WTC11 (cell line): ENCODE measurements at regions not wholly inside any gene's neighbourhood (a gene's known extent, or its start where the extent isn't known, plus 50 kb on each side); places are given as distances from the start of the nearest gene placed in this dataset.

Source experiments
- ATAC-seq: fragments of 200-7000 bp; cut with Tn5 transposase; 2 replicates; pipeline ENCODE4 v1.10.0; 2021; ENCODE audit warnings: mild to moderate bottlenecking, moderate library complexity
- CTCF ChIA-PET: fragments of 300-600 bp; sonication (Branson Sonifier 250); formaldehyde crosslinking; loops from one replicate; lab custom pipeline; 2021; ENCODE audit warnings: antibody characterized with exemption; lab: Charles Lee
- POLR2A ChIA-PET: fragments of 350-600 bp; sonication (Branson Sonifier 250); formaldehyde crosslinking; loops from one replicate; lab custom pipeline; 2021; ENCODE audit warnings: antibody characterized with exemption; lab: Charles Lee
- DNase-seq: peaks from one replicate; pipeline ENCODE4 v3.0.0; 2021; ENCODE audit warnings: low spot score
- H3K27ac Mint-ChIP-seq: 2 replicates; pipeline ENCODE4 v1.8.0; 2021; ENCODE audit warnings: mixed read lengths
- H3K27me3 Mint-ChIP-seq: 2 replicates; pipeline ENCODE4 v1.8.0; 2021; ENCODE audit warnings: low read depth, mild to moderate bottlenecking, moderate library complexity, mixed read lengths
- H3K36me3 Mint-ChIP-seq: 2 replicates; pipeline ENCODE4 v1.8.0; 2021; ENCODE audit warnings: mixed read lengths
- H3K4me1 Mint-ChIP-seq: 2 replicates; pipeline ENCODE4 v1.8.0; 2022; ENCODE audit warnings: mixed read lengths
- H3K4me3 Mint-ChIP-seq: 2 replicates; pipeline ENCODE4 v1.8.0; 2021; ENCODE audit warnings: mild to moderate bottlenecking, moderate library complexity, mixed read lengths
- H3K9me3 Mint-ChIP-seq: 2 replicates; pipeline ENCODE4 v1.8.0; 2021; ENCODE audit warnings: mixed read lengths
- AR ChIP-seq: fragments of 250-450 bp; sonication (Bioruptor Pico); IDR thresholded peaks from 2 replicates; pipeline ENCODE4 v1.9.0; 2021; ENCODE audit warnings: mild to moderate bottlenecking
- ATF3 ChIP-seq: sonication (generic); formaldehyde crosslinking; conservative IDR thresholded peaks from 2 replicates; pipeline ENCODE4 v1.8.1; 2022; ENCODE audit warnings: mild to moderate bottlenecking, missing genetic modification reagents
- IRF2 ChIP-seq: sonication (generic); formaldehyde crosslinking; IDR thresholded peaks from 2 replicates; pipeline ENCODE4 v1.8.0; 2022; ENCODE audit warnings: low read depth, missing genetic modification reagents, borderline replicate concordance
- JUN ChIP-seq: sonication (generic); formaldehyde crosslinking; IDR thresholded peaks from 2 replicates; pipeline ENCODE4 v1.8.0; 2023; ENCODE audit warnings: mild to moderate bottlenecking, missing genetic modification reagents
- KAT7 ChIP-seq: sonication (generic); formaldehyde crosslinking; IDR thresholded peaks from 2 replicates; pipeline ENCODE4 v1.8.1; 2023; ENCODE audit warnings: missing genetic modification reagents, mild to moderate bottlenecking, borderline replicate concordance
- MAX ChIP-seq: sonication (generic); formaldehyde crosslinking; IDR thresholded peaks from 2 replicates; pipeline ENCODE4 v1.8.0; 2022; ENCODE audit warnings: mild to moderate bottlenecking, missing genetic modification reagents
- NFYB ChIP-seq: sonication (generic); formaldehyde crosslinking; conservative IDR thresholded peaks from 2 replicates; pipeline ENCODE4 v1.8.0; 2022; ENCODE audit warnings: low read depth, missing genetic modification reagents
- NR2C2 ChIP-seq: sonication (generic); formaldehyde crosslinking; IDR thresholded peaks from 2 replicates; pipeline ENCODE4 v1.8.0; 2022; ENCODE audit warnings: mild to moderate bottlenecking, missing genetic modification reagents
- NR3C1 ChIP-seq: sonication (generic); formaldehyde crosslinking; conservative IDR thresholded peaks from 2 replicates; pipeline ENCODE4 v1.8.1; 2023; ENCODE audit warnings: low read depth, mild to moderate bottlenecking, missing genetic modification reagents
- SMAD4 ChIP-seq: sonication (generic); formaldehyde crosslinking; IDR thresholded peaks from 2 replicates; pipeline ENCODE4 v1.8.0; 2022; ENCODE audit warnings: mild to moderate bottlenecking, missing genetic modification reagents
- SP1 ChIP-seq: sonication (generic); formaldehyde crosslinking; conservative IDR thresholded peaks from 2 replicates; pipeline ENCODE4 v1.8.1; 2022; ENCODE audit warnings: missing genetic modification reagents
- ZBTB21 ChIP-seq: sonication (generic); formaldehyde crosslinking; IDR thresholded peaks from 2 replicates; pipeline ENCODE4 v1.8.1; 2023; ENCODE audit warnings: mild to moderate bottlenecking, missing genetic modification reagents, borderline replicate concordance
- ZNF138 ChIP-seq: sonication (generic); formaldehyde crosslinking; conservative IDR thresholded peaks from 2 replicates; pipeline ENCODE4 v1.8.1; 2022; ENCODE audit warnings: mild to moderate bottlenecking, moderate library complexity, missing genetic modification reagents
- ZNF425 ChIP-seq: fragments of 250-450 bp; sonication (Bioruptor Pico); conservative IDR thresholded peaks from 2 replicates; pipeline ENCODE4 v1.9.0; 2021; ENCODE audit warnings: mild to moderate bottlenecking
- TF ChIP-seq, protein P1 (sequence below): sonication (generic); formaldehyde crosslinking; IDR thresholded peaks from 2 replicates; pipeline ENCODE4 v1.8.1; 2023; ENCODE audit warnings: mild to moderate bottlenecking, moderate library complexity, missing genetic modification reagents
- TF ChIP-seq, protein P2 (sequence below): sonication (generic); formaldehyde crosslinking; IDR thresholded peaks from 2 replicates; pipeline ENCODE4 v1.8.0; 2022; ENCODE audit warnings: mild to moderate bottlenecking, missing genetic modification reagents
- TF ChIP-seq, protein P3 (sequence below): sonication (generic); formaldehyde crosslinking; IDR thresholded peaks from 2 replicates; pipeline ENCODE4 v1.8.1; 2022; ENCODE audit warnings: low read depth, missing genetic modification reagents, borderline replicate concordance
- TF ChIP-seq, protein P4 (sequence below): sonication (generic); formaldehyde crosslinking; IDR thresholded peaks from 2 replicates; pipeline ENCODE4 v1.8.1; 2023; ENCODE audit warnings: mild to moderate bottlenecking, missing genetic modification reagents

- ChIA-PET CTCF (no interaction called here), POLR2A (no interaction called here)
- Mint-ChIP-seq H3K27ac (no peak overlapping the region), H3K27me3 (no peaks in the 10 kb centered on the region; the same call in 1 of the 2 replicates), H3K4me1 (peaks cover 22% of the 10 kb centered on the region), H3K4me3 (no peak overlapping the region), H3K36me3 (peaks cover 2% of the 10 kb centered on the region), H3K9me3 (peaks cover 23% of the 10 kb centered on the region)
- DNase-seq = no peak
- TF ChIP-seq ZNF425 (CRISPR knock-in tag) (no peak), SP1 (CRISPR knock-in tag) (no peak), MAX (CRISPR knock-in tag) (no peak), KAT7 (CRISPR knock-in tag) (no peak), ZNF138 (CRISPR knock-in tag) (no peak)
- TF ChIP-seq, protein P1, sequence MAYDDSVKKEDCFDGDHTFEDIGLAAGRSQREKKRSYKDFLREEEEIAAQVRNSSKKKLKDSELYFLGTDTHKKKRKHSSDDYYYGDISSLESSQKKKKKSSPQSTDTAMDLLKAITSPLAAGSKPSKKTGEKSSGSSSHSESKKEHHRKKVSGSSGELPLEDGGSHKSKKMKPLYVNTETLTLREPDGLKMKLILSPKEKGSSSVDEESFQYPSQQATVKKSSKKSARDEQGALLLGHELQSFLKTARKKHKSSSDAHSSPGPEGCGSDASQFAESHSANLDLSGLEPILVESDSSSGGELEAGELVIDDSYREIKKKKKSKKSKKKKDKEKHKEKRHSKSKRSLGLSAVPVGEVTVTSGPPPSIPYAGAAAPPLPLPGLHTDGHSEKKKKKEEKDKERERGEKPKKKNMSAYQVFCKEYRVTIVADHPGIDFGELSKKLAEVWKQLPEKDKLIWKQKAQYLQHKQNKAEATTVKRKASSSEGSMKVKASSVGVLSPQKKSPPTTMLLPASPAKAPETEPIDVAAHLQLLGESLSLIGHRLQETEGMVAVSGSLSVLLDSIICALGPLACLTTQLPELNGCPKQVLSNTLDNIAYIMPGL = no peak
- ATAC-seq = no peak
Measured at GRCh38 chr4:136737066-136737465, 795.2 kb downstream of the PCDH18 start.

DNA sequence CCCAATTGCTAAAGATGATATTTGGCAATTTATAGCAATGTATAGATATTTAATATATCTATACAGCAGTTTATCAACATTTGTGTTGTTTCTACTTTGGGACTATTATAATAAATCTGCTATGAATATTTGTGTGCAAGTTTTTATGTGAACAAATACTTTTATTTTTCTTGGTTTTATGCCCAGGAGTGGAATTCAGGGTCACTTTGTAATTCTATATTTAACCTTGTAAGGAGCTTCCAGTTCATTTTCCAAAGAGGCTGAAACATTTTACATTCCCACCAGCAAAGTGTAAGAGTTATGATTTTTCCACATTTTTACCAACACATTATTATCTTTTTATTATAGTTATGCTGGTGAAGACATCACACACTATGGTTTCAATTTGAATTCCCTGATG, 801.3 kb downstream of the PCDH18 start:
- peaks cover 5% of the 10 kb centered on the region for H3K9me3 Mint-ChIP-seq
- no peaks in the 10 kb centered on the region for H3K36me3 Mint-ChIP-seq
- ChIA-PET POLR2A (no interaction called here), CTCF (no interaction called here)
- TF ChIP-seq, protein P2, sequence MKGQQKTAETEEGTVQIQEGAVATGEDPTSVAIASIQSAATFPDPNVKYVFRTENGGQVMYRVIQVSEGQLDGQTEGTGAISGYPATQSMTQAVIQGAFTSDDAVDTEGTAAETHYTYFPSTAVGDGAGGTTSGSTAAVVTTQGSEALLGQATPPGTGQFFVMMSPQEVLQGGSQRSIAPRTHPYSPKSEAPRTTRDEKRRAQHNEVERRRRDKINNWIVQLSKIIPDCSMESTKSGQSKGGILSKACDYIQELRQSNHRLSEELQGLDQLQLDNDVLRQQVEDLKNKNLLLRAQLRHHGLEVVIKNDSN (CRISPR knock-in tag) = no peak
- TF ChIP-seq NR2C2 (CRISPR knock-in tag) (no peak), MAX (CRISPR knock-in tag) (no peak), NFYB (CRISPR knock-in tag) (no peak), SMAD4 (CRISPR knock-in tag) (no peak), JUN (CRISPR knock-in tag) (no peak), ATF3 (CRISPR knock-in tag) (no peak), ZBTB21 (CRISPR knock-in tag) (no peak), AR (CRISPR knock-in tag) (no peak), NR3C1 (CRISPR knock-in tag) (no peak), IRF2 (CRISPR knock-in tag) (no peak)
- TF ChIP-seq, protein P3, sequence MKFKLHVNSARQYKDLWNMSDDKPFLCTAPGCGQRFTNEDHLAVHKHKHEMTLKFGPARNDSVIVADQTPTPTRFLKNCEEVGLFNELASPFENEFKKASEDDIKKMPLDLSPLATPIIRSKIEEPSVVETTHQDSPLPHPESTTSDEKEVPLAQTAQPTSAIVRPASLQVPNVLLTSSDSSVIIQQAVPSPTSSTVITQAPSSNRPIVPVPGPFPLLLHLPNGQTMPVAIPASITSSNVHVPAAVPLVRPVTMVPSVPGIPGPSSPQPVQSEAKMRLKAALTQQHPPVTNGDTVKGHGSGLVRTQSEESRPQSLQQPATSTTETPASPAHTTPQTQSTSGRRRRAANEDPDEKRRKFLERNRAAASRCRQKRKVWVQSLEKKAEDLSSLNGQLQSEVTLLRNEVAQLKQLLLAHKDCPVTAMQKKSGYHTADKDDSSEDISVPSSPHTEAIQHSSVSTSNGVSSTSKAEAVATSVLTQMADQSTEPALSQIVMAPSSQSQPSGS = no peak
- TF ChIP-seq, protein P4, sequence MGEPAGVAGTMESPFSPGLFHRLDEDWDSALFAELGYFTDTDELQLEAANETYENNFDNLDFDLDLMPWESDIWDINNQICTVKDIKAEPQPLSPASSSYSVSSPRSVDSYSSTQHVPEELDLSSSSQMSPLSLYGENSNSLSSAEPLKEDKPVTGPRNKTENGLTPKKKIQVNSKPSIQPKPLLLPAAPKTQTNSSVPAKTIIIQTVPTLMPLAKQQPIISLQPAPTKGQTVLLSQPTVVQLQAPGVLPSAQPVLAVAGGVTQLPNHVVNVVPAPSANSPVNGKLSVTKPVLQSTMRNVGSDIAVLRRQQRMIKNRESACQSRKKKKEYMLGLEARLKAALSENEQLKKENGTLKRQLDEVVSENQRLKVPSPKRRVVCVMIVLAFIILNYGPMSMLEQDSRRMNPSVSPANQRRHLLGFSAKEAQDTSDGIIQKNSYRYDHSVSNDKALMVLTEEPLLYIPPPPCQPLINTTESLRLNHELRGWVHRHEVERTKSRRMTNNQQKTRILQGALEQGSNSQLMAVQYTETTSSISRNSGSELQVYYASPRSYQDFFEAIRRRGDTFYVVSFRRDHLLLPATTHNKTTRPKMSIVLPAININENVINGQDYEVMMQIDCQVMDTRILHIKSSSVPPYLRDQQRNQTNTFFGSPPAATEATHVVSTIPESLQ (CRISPR knock-in tag) = no peak
- ATAC-seq (no peak), DNase-seq (no peak)
- no peak overlapping the region for H3K27ac Mint-ChIP-seq
- H3K4me3 Mint-ChIP-seq = no peak overlapping the region
- no peaks in the 10 kb centered on the region; the same call in 1 of the 2 replicates for H3K27me3 Mint-ChIP-seq
- H3K4me1 Mint-ChIP-seq = peaks cover 20% of the 10 kb centered on the region
